A549 (cell line): ENCODE measurements at regions not wholly inside any gene's neighbourhood (a gene's known extent, or its start where the extent isn't known, plus 50 kb on each side); places are given as distances from the start of the nearest gene placed in this dataset.

Experiments used
- ATAC-seq, 2 experiments: fragments of 200-7000 bp in 1 of 2; fragments of >200 bp in 1 of 2; cut with Nextera tagmentation in 1 of 2; cut with Tn5 transposase in 1 of 2; 3 replicates each; pipeline versions ENCODE4 v1.8.0 to v1.9.1; 2018 to 2020; ENCODE audit warnings: mild to moderate bottlenecking in 1 of 2, moderate library complexity in 1 of 2
- CTCF ChIA-PET: fragments of 300-600 bp; sonication (Branson Sonifier 250); formaldehyde crosslinking; extraction: SDS; loops from one replicate; lab custom pipeline; 2021; ENCODE audit warnings: antibody characterized with exemption, inconsistent platforms; lab: Yijun Ruan, JAX
- POLR2A ChIA-PET: fragments of 350-600 bp; formaldehyde crosslinking; extraction: SDS; loops from one replicate; lab custom pipeline; 2021; ENCODE audit warnings: antibody characterized with exemption, inconsistent platforms; lab: Yijun Ruan, JAX
- DNase-seq, 2 experiments: peaks; one replicate each; pipeline versions ENCODE4 v3.0.0 to v3.0.0-alpha.2; 2011 to 2016; ENCODE audit warnings: low read depth in 1 of 2, low spot score in 1 of 2
- FAIRE-seq: peaks from 2 replicates; lab custom pipeline; 2011; peaks lifted over from hg19 to GRCh38; lab: Jason Lieb, UNC
- H3K27ac ChIP-seq, 2 experiments: fragments of >200 bp; sonication (Bioruptor Twin); formaldehyde crosslinking; 3 replicates each; pipeline ENCODE4 v1.5.1; 2016 to 2017
- H3K4me1 ChIP-seq: fragments of >200 bp; sonication (Bioruptor Twin); formaldehyde crosslinking; 3 replicates; pipeline ENCODE4 v1.6.1; 2016
- H3K4me2 ChIP-seq: fragments of >200 bp; sonication (Bioruptor Twin); formaldehyde crosslinking; 3 replicates; pipeline ENCODE4 v1.6.1; 2016
- H3K4me3 ChIP-seq: fragments of >200 bp; sonication (Bioruptor Twin); formaldehyde crosslinking; 3 replicates; pipeline ENCODE4 v1.5.1; 2016
- H3K9me3 ChIP-seq: fragments of >200 bp; sonication (Bioruptor Twin); formaldehyde crosslinking; 3 replicates; pipeline ENCODE4 v1.6.1; 2016
- EHF ChIP-seq: fragments of 250-450 bp; sonication (Bioruptor Pico); IDR thresholded peaks from 2 replicates; pipeline ENCODE4 v1.5.0; 2020; ENCODE audit warnings: mild to moderate bottlenecking
- EP300 ChIP-seq, 2 experiments: fragments of >200 bp; sonication (Bioruptor Twin); formaldehyde crosslinking; IDR thresholded peaks; 2 replicates in 1 of 2; 3 replicates in 1 of 2; pipeline ENCODE4 v1.6.1; 2016 to 2017
- FOSB ChIP-seq: fragments of 250-450 bp; sonication (Bioruptor Pico); IDR thresholded peaks from 2 replicates; pipeline ENCODE4 v1.5.0; 2020; ENCODE audit warnings: mild to moderate bottlenecking, moderate library complexity
- FOSL2 ChIP-seq, 2 experiments: fragments of 450-650 bp in 1 of 2; fragments of >200 bp in 1 of 2; sonication (Bioruptor Twin) in 1 of 2; formaldehyde crosslinking; IDR thresholded peaks; 2 replicates each; pipeline versions ENCODE4 v1.5.0 to v1.6.1; 2016 to 2020; ENCODE audit warnings: mild to moderate bottlenecking in 1 of 2, moderate library complexity in 1 of 2
- FOXS1 ChIP-seq: fragments of 250-450 bp; sonication (Bioruptor Pico); IDR thresholded peaks from 2 replicates; pipeline ENCODE4 v1.5.0; 2020; ENCODE audit warnings: mild to moderate bottlenecking, moderate library complexity
- GATA3 ChIP-seq: IDR thresholded peaks from 2 replicates; pipeline ENCODE4 v1.6.1; 2012; ENCODE audit warnings: borderline replicate concordance
- HDAC2 ChIP-seq: fragments of 200-600 bp; sonication (generic); IDR thresholded peaks from 2 replicates; pipeline ENCODE4 v1.6.1; 2016
- HES2 ChIP-seq: fragments of >200 bp; sonication (Bioruptor Twin); formaldehyde crosslinking; IDR thresholded peaks from 2 replicates; pipeline ENCODE4 v1.6.1; 2016
- HEYL ChIP-seq: fragments of 250-450 bp; sonication (Bioruptor Pico); IDR thresholded peaks from 2 replicates; pipeline ENCODE4 v1.8.0; 2021; ENCODE audit warnings: mild to moderate bottlenecking, moderate library complexity
- JUN ChIP-seq, 2 experiments: fragments of >200 bp; sonication (Bioruptor Twin); formaldehyde crosslinking; IDR thresholded peaks; 2 replicates in 1 of 2; 3 replicates in 1 of 2; pipeline ENCODE4 v1.6.1; 2016 to 2017
- JUNB ChIP-seq: fragments of >200 bp; sonication (Bioruptor Twin); formaldehyde crosslinking; IDR thresholded peaks from 2 replicates; pipeline ENCODE4 v1.6.1; 2016
- KDM1A ChIP-seq: fragments of 200-600 bp; sonication (generic); IDR thresholded peaks from 2 replicates; pipeline ENCODE4 v1.6.1; 2016; ENCODE audit warnings: low read depth, mild to moderate bottlenecking
- KDM5A ChIP-seq: fragments of 200-600 bp; sonication (generic); IDR thresholded peaks from 2 replicates; pipeline ENCODE4 v1.6.1; 2016; ENCODE audit warnings: antibody characterized with exemption, mild to moderate bottlenecking
- MAFK ChIP-seq: fragments of 450-650 bp; IDR thresholded peaks from 2 replicates; pipeline ENCODE4 v1.6.1; 2014; ENCODE audit not compliant: partially characterized antibody
- MAZ ChIP-seq: fragments of 150-350 bp; IDR thresholded peaks from 2 replicates; pipeline ENCODE4 v1.6.1; 2014; ENCODE audit warnings: antibody characterized with exemption, low read depth, low read length, borderline replicate concordance
- MYC ChIP-seq: IDR thresholded peaks from 2 replicates; pipeline ENCODE4 v1.6.1; 2012; ENCODE audit warnings: mild to moderate bottlenecking, inconsistent platforms, low read length, improper control_type of control experiment, borderline replicate concordance
- NFE2L2 ChIP-seq: fragments of 150-350 bp; conservative IDR thresholded peaks from 2 replicates; pipeline ENCODE4 v1.6.1; 2014; ENCODE audit warnings: low read length
- NPAS2 ChIP-seq: fragments of 250-450 bp; sonication (Bioruptor Pico); IDR thresholded peaks from 2 replicates; pipeline ENCODE4 v1.8.0; 2022; ENCODE audit warnings: mild to moderate bottlenecking, moderate library complexity, borderline replicate concordance
- RCOR1 ChIP-seq: fragments of 150-350 bp; IDR thresholded peaks from 2 replicates; pipeline ENCODE4 v1.6.1; 2014; ENCODE audit warnings: antibody characterized with exemption, low read length, low read depth
- REST ChIP-seq: fragments of 200-600 bp; sonication (generic); IDR thresholded peaks from 2 replicates; pipeline ENCODE4 v1.6.1; 2016; ENCODE audit warnings: antibody characterized with exemption, mild to moderate bottlenecking, moderate library complexity
- RFX5 ChIP-seq: fragments of 450-650 bp; IDR thresholded peaks from 2 replicates; pipeline ENCODE4 v1.7.1; 2014; ENCODE audit warnings: antibody characterized with exemption, mild to moderate bottlenecking, moderate library complexity
- ZNF302 ChIP-seq: fragments of 250-450 bp; sonication (Bioruptor Pico); IDR thresholded peaks from 2 replicates; pipeline ENCODE4 v1.9.0; 2021; ENCODE audit warnings: inconsistent platforms, mild to moderate bottlenecking, moderate library complexity
- ZSCAN20 ChIP-seq: fragments of 250-450 bp; sonication (Bioruptor Pico); IDR thresholded peaks from 2 replicates; pipeline ENCODE4 v1.8.0; 2022; ENCODE audit warnings: mild to moderate bottlenecking, moderate library complexity
- WGBS: methylation state at CpG from one replicate; pipeline ENCODE4 v1.1.6; 2017; ENCODE audit errors: missing lambda C conversion rate; 5-methylcytosine and 5-hydroxymethylcytosine counted together
- TF ChIP-seq, protein P1 (sequence below): IDR thresholded peaks from 2 replicates; pipeline ENCODE4 v1.6.1; 2012

DNA sequence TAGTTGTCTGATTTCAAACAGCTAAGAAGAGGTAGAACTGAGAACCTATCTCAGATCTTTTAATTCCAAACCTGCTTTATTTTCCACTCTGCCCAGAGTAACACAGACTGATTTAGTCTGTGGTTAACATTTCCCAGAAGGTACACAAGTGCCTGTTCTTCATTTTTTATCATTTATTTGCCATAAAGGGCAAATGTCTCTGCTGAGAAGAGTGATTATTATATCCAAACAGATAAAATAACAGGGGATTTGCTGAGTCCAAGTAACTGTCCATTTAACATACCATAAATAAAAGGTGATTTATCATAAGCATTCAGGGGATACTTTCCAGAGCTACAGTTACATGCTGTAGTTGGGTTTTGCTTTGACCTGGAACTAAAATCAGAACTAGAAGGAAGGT lies 617.7 kb downstream of the MBD2 start:
- no peak overlapping the region for H3K27ac ChIP-seq
- no peak overlapping the region for H3K4me3 ChIP-seq
- ChIA-PET CTCF (no interaction called here), POLR2A (no interaction called here)
- H3K4me1 ChIP-seq, result no peaks in the 10 kb centered on the region
- ATAC-seq (no peak), FAIRE-seq (no peak), DNase-seq (no peak)
- no peak overlapping the region for H3K4me2 ChIP-seq
- no peaks in the 10 kb centered on the region for H3K9me3 ChIP-seq
- no peak for TF ChIP-seq FOSL2 (IDR thresholded peaks at IDR 0.05)
- no peak for TF ChIP-seq FOSL2 (CRISPR knock-in tag; IDR thresholded peaks at IDR 0.05)
- no peak for TF ChIP-seq HEYL (CRISPR knock-in tag)
- no peak for TF ChIP-seq MAZ
- no peak for TF ChIP-seq RCOR1
- TF ChIP-seq NPAS2, result no peak
- no peak for TF ChIP-seq ZNF302 (CRISPR knock-in tag)

- no peak for DNase-seq
- CTCF ChIA-PET, result no interaction called here
- no peak overlapping the region for H3K4me3 ChIP-seq
- H3K9me3 ChIP-seq, result no peaks in the 10 kb centered on the region
- TF ChIP-seq EHF (no peak), MAFK (no peak)
- TF ChIP-seq, protein P1, sequence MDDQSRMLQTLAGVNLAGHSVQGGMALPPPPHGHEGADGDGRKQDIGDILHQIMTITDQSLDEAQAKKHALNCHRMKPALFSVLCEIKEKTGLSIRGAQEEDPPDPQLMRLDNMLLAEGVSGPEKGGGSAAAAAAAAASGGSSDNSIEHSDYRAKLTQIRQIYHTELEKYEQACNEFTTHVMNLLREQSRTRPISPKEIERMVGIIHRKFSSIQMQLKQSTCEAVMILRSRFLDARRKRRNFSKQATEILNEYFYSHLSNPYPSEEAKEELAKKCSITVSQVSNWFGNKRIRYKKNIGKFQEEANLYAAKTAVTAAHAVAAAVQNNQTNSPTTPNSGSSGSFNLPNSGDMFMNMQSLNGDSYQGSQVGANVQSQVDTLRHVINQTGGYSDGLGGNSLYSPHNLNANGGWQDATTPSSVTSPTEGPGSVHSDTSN, result no peak
- TF ChIP-seq, all 56 proteins: peak for 0
- Histone ChIP-seq H3K27ac (no peak overlapping the region), H3K4me1 (no peaks in the 10 kb centered on the region), H3K4me2 (no peak overlapping the region)
- POLR2A ChIA-PET, result no interaction called here
- FAIRE-seq (no peak), ATAC-seq (no peak)
- 3% methylated on average over 5 of the region's 8 CpGs for WGBS
Measured at GRCh38 chr18:53605198-53605597, 619.3 kb downstream of the MBD2 start.

- POLR2A ChIA-PET, result no interaction called here
- 6% methylated on average over 1 of the region's 1 CpG for WGBS
- FAIRE-seq (no peak), DNase-seq (no peak), ATAC-seq (no peak)
- H3K9me3 ChIP-seq, result no peaks in the 10 kb centered on the region
- TF ChIP-seq EP300 (IDR thresholded peaks at IDR 0.05) (no peak), HES2 (no peak), KDM5A (no peak)
- H3K4me1 ChIP-seq, result no peaks in the 10 kb centered on the region
- CTCF ChIA-PET, result no interaction called here
- no peak overlapping the region for H3K27ac ChIP-seq
- no peak overlapping the region for H3K4me2 ChIP-seq
- no peak overlapping the region for H3K4me3 ChIP-seq
Measured at GRCh38 chr18:53603276-53603675, 621.2 kb downstream of the MBD2 start.

- DNase-seq (no peak), FAIRE-seq (no peak), ATAC-seq (no peak)
- ChIA-PET POLR2A (no interaction called here), CTCF (no interaction called here)
- no peak overlapping the region for H3K27ac ChIP-seq
- no peaks in the 10 kb centered on the region for H3K4me1 ChIP-seq
- TF ChIP-seq REST (no peak), NPAS2 (no peak), FOSB (no peak), JUN (IDR thresholded peaks at IDR 0.05) (no peak), MYC (no peak), JUNB (no peak), HEYL (CRISPR knock-in tag) (no peak), ZSCAN20 (CRISPR knock-in tag) (no peak), FOXS1 (CRISPR knock-in tag) (no peak), GATA3 (no peak), HDAC2 (no peak), KDM1A (no peak), RFX5 (no peak), KDM5A (no peak), NFE2L2 (no peak)
- no peaks in the 10 kb centered on the region for H3K9me3 ChIP-seq
- no peak overlapping the region for H3K4me3 ChIP-seq
- no peak overlapping the region for H3K4me2 ChIP-seq
- WGBS, result 4% methylated on average over 3 of the region's 3 CpGs
Measured at GRCh38 chr18:53601344-53601743, 623.1 kb downstream of the MBD2 start.
